B cell (primary cell): ENCODE measurements at regions not wholly inside any gene's neighbourhood (a gene's known extent, or its start where the extent isn't known, plus 50 kb on each side); places are given as distances from the start of the nearest gene placed in this dataset.

ENCODE experiments used
- EZH2 ChIP-seq: IDR thresholded peaks from 2 replicates; pipeline ENCODE4 v1.6.1; 2012; ENCODE audit warnings: borderline replicate concordance, low read depth, mild to moderate bottlenecking, moderate library complexity, low read length; ENCODE audit not compliant: insufficient read depth, poor library complexity, severe bottlenecking
- TF ChIP-seq, protein P1 (sequence below): fragments of 200-600 bp; IDR thresholded peaks from one replicate; pipeline ENCODE4 v1.8.0; 2022; ENCODE audit warnings: antibody characterized with exemption, mild to moderate bottlenecking

DNA sequence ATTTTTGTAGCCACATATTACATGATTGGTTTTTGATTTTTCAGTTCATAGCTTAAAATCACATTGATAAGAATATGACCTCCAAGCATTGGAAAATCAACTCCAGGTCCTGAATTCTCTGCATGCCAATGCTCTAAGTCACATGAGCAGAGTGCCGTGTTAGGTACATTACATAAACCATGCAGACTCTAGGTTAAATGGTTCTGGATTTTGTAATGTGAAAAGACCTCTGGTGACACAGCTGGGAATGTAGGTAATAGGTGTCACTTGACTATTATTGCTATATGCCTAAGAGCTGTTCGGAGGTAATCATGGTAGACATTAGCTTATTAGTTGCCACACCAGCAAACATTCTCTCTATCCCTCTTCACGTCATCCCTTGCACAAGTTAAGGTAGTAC, 231.1 kb upstream of the SALL1 start:
- TF ChIP-seq, protein P1, sequence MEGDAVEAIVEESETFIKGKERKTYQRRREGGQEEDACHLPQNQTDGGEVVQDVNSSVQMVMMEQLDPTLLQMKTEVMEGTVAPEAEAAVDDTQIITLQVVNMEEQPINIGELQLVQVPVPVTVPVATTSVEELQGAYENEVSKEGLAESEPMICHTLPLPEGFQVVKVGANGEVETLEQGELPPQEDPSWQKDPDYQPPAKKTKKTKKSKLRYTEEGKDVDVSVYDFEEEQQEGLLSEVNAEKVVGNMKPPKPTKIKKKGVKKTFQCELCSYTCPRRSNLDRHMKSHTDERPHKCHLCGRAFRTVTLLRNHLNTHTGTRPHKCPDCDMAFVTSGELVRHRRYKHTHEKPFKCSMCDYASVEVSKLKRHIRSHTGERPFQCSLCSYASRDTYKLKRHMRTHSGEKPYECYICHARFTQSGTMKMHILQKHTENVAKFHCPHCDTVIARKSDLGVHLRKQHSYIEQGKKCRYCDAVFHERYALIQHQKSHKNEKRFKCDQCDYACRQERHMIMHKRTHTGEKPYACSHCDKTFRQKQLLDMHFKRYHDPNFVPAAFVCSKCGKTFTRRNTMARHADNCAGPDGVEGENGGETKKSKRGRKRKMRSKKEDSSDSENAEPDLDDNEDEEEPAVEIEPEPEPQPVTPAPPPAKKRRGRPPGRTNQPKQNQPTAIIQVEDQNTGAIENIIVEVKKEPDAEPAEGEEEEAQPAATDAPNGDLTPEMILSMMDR: no peak
- TF ChIP-seq EZH2: no peak
